HG02571 (cell line): ENCODE measurements at regions not wholly inside any gene's neighbourhood (a gene's known extent, or its start where the extent isn't known, plus 50 kb on each side); places are given as distances from the start of the nearest gene placed in this dataset.
A peak's percentile ranks its signal among the peaks of the same experiment; 100 is the strongest.
"Not testable (repeated sequence)": the region's sequence is repeated elsewhere in the genome, so short reads cannot be mapped to it uniquely, and the experiment has no call there.

Experiments used
- ATAC-seq: cut with Tn5 transposase; IDR thresholded peaks from one replicate; pipeline ENCODE4 v1.9.1; 2021; ENCODE audit warnings: mild to moderate bottlenecking, moderate library complexity; ENCODE audit not compliant: unreplicated experiment

DNA sequence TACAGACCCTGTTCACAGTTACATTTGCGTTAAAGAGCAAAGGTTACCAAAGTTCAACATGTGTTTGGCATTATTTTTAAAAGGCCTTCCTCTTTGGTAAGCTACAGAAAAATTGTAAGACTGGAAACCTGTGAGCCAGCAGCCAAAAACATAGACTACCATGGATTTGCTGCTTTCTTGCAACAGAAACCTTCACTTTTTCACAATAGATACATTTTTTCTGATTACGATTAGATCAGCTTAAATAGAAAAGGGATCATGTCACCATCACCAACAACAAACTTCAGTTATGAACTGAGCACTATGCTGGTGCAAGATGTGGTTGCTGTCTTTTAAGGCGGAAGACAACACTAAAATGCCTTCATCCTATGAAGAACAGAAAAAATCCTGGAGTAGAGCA lies 112.3 kb upstream of the MARCKS start:
- no peak for ATAC-seq

DNA sequence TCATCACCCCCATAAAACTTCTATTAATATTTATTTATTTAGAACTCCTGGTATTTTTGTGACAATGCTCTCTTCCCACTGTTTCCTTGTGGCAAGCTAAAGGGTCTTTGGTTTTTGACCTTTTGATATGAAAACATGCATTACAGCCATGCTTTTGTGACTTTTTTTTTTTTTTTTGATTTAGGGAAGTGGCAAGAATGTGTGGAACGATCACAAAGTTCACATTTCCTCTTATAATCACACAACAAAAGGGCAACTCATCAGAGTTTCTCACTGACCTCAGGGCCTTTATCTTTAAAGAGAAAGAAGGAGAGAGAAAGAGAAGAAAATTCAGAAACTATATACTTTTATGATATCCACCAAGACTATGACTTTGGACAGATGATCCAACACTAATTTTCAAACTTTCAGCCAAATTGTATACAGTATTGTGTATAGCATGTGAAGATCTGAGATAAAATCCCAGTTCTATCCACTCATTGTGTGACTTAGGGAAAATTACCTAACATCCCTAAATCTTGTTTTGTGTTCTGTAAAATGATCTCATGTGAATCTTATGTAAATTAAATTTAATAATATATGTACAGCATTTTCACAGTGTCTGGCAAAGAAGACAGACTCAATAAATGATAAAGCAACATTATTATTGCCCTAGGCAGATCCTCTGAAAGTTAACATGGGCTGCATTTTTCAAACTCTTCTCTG lies 106.8 kb upstream of the MARCKS start:
- no peak for ATAC-seq

DNA sequence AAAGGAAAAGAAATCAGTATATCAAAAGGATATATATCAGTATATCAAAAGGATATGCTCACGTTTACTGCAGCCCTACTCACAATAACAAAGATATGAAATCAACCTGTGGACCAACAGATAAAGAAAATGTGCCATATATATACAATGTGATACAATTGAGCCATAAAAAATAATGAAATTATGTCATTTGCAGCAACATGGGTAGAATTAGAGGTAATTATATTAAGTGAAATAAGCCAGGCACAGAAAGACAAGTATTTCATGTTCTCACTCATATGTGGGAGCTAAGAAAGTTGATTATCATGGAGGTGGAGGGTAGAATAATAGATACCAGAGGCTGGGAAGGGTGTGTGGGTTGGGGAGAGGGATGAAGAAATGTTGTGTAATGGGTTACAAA lies 102.9 kb upstream of the MARCKS start:
- no peak for ATAC-seq

DNA sequence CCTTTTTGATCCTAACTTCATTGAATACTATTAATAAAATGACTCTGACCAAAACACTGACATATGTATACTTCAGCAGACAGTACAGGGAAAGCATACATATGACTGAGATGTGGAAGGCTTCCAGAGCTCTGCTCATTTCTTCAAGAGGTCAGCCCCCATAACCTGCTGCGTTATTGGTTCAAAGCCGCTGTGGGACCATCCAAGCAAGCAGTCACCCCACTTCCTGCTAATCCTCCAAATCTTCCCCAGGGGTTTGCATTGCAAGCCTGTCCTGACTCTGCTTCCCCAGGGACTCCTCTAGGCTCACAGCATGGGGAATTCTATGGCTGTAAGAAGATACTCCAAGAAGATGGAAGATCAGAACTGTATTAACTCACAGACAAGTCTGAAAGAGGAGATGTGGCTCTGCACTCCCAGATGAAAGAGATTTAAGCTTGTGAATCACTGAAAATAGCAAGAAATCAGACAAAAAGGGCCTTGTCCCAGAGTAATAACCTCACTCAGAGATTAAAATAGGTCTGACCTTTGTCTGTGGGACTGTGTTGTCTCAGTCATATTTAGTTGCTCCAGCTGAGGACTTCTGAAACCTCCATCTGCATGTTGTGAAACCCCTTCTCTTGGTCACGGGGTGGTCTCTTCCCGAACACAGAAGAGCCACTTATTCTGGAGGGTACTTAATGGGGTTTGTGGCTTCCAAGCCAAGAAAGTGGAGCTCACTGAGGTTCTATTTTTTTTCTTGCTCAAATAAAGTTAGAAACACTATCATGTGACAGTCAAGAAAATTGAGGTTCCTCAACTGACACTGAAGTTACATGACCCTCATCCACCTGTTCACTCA lies 101.5 kb upstream of the MARCKS start:
- peak; percentile 87 for ATAC-seq

DNA sequence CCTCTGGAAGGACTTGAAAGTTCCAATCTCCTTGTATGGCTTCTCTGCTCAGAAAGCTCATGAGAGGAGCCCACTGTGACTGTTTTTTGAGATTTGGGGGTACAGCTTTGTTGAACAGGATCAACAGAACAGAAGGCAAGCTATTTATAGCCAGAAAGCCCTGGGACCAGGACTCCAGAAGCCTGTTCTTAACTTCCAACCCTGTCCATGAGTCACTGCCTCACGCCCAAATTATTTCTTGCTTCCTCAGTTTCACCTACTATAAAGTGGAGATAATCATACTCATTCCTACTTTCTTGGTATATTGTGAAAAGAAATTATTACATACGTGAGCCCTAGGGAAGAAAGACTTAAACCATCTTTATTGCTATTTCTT lies 100.9 kb upstream of the MARCKS start:
- no peak for ATAC-seq

DNA sequence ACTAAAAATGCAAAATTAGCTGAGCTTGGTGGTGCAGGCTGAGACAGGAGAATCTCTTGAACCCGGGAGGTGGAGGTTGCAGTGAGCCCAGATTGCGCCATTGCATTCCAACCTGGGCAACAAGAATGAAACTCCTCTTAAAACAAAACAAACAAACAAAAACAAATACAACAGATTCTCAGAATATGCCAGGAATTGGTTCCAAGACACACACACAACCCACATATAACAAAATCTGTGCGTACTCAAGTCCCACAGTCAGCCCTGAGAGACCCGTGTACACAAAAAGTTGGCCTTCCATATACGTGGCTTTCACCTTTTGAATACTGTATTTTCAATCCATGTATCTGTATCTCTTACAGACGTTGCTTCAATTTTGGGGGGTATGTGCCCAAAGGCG lies 98.9 kb upstream of the MARCKS start:
- ATAC-seq: no peak

DNA sequence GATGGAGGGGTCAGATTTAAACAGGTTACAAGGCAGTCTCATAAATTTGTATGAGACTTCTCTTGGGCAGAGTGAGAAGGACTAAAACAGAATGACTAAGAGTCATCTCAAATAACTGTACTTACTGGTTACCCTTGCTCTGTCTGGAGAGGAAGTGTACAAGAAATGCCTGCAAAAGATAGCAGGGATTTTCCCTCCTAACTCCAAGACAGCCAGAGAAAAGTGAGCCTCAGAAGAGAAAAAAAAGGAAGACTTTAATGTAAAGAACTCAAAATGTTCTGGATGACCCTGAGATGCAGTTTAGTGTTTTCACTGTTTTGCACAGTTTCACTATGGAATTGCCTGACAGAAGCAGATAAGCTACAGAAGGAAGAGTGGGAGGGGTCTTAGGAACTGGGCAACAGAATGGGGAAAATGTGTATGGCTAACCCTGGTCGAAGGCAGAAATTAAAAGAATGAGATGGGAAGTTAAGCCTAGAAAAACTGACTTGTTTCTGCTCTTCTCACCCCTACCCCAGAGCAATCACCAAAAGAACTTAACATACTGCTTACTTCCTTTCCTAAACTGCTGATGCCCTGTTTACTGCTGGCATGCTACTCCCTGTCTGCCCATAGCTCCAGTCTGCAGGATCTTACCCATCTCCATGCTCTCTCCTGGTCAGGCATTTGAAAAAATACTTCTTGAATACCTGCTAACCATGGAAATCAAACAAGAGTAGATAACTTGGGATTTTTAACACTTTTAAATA lies 98.1 kb upstream of the MARCKS start:
- no peak for ATAC-seq

DNA sequence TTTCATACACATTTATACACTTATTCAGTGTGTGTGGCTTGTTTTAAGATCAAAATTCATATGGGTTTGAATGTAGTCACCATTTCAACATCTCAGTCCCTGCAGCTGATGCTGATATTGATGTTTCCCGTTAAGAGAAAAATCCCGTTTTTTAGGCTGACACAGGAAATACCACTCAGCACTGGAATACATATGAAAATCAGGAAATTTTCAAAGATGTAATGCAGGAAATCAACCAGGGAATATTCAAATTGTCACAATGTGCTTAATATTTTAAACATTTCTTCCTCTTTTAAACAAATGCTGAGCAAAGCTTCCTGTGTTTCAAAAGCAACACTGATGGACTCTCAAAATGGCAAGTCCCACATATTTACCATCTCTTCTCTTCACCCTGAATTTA lies 94.5 kb upstream of the MARCKS start:
- no peak for ATAC-seq

DNA sequence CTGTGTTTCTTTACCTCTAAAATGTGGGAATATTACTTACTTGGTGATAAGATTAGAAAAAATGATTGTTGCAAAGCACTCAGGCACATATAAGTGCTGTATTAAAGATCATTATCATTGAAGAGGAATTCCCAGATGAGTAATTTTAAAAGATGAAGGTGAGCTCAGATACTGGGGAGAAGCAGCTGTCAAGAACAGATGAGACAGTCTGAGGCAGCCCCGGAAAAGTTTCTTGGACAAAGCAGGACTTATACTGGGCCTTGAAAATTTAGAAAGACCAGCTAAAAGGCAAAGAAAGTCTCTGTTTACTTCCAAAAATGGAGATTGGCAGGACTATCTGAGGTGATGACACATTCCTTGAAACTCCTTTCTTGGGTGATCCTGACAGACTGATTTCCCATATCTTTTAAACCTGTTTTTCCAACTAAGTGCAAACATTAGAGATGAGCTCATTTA lies 93.8 kb upstream of the MARCKS start:
- ATAC-seq: no peak

DNA sequence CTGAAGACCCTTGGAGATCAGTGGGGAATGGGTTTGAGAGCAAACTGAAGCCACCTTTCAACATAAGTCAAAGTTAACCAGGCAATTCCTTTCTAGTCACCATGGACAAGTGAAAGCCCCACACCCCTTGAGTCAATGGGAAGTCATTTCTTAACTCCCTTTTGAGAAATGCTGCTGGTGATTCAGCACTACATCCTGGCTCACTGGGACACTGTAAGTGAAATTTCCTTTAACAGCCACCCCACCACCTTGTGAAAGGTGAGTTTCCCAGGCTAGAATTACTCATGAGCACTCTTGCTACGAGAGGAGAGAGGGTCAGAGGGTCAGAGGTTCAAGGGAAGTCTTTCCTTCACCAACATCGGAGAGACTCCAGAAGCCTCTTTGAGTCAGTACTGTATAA lies 93.3 kb upstream of the MARCKS start:
- peak; percentile 63 for ATAC-seq

DNA sequence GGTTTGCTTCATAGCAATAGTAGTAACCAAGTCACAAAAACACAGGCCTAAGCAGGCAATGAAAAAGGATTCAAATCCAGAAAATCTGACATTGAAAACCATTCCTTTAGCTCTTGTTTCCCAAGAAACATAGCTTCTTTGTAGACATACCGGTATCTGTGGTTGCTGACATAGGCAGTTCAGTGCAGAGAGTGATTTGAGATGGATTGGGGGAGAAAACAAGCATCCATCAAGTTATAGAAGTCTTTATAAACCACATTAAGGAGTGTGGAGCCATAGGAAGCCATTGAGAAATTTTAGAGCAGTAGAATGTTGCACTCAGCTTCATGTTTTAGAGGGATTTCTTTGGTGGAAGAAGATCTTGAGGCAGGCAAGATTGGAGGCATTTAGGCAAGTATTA lies 91.2 kb upstream of the MARCKS start:
- no peak for ATAC-seq

DNA sequence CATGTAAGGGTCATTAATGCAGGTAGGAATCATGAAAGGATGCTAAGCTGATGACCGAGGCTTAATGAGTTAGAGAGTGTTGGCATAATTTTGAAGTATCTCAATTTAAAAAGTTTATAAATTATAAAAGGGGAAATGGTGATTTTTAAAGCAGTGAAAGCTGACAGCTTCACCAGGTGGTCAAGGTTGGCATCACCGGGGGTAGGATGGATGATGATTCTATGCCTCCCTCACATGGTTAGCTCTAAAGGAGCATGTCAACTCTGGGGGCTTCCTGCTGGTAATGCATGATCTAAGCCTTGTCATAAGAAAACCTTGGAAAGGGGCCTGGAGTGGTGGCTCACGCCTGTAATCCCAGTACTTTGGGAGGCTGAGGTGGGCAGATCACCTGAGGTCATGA lies 89.2 kb upstream of the MARCKS start:
- ATAC-seq: no peak

DNA sequence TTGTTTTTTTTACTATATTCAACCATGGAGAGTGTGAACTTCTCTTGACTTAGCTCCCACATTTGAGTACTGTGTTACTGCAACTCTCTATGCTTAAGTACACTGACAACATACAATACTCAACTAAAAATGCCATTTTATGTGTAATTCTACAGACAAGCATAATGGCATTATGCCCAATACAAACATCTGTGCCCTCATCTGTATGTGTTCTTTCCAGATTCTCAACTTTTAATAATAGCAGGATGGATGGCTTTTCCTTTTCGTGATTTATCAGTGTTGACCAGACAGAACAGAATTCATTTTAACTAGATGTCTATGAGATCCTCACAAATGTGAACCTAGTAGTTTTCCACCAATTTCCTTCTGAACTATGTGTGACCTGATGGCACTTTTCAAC lies 84.2 kb upstream of the MARCKS start:
- ATAC-seq: no peak

DNA sequence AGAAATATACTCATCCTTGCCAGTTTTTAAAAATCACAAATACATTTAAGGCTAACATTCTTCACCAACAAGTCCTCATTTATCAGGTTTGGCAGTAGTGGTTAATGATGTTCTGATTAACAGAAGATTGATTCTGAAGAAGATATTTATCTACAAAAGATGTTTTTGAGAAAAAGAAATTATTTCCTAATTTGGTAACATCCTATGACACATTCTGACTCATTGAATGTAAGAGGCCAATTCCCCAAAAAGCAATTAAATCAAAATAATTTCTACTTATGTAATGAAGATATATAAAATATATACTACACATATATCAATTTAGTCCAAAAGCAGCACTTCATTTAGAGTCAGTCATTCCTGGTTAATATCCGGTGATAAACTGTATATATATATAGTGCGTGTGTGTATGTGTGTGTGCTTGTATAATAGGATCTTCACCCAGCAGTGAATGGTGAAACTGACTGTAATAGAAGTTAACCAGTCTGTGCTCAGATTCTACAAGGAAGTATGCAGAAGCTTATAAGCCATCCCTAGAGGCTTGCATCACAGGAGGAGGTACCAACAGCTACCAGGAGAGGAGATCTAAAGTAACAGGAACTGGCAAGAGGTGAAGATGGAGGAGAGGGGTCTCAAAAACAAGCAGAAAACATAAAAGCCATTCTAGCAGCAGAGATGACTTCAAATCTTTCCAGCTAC lies 82.9 kb upstream of the MARCKS start:
- ATAC-seq: no peak

DNA sequence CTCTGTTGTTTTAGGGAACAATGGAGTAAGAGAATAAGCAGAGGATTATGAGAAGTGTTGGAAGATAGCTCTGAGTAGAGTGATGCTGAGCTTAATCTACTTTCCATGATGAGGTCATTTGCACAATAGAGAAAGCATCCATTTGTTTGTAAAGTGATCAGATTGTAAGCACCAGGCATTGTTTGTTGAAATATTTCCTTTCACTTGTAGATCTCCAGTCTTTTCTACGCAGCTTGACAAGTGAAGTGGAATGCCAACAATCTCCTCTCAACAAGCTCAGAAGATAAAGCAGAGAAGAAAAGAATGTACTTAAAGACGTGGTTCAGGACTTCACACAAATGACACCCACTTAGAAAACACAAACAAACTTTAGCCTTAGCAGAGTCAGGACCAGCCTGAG lies 80.1 kb upstream of the MARCKS start:
- no peak for ATAC-seq

DNA sequence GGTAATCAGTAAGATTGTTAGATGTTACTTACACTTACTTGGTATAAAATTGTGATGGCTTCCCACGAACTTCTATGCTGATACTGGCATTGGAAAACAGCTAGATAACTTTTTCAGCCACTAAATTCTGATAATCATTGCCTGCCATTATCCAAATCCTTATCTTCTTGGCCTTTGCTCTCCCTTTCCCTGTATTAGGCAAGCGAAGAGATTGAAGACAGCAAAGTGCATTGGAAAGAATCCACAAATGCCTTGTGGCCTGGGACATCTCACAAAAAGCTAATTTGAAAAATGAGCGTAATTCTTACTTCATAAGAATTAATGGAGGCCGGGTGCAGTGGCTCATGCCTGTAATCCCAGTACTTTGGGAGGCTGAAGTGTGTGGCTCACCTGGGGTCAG lies 79.5 kb upstream of the MARCKS start:
- ATAC-seq: no peak

DNA sequence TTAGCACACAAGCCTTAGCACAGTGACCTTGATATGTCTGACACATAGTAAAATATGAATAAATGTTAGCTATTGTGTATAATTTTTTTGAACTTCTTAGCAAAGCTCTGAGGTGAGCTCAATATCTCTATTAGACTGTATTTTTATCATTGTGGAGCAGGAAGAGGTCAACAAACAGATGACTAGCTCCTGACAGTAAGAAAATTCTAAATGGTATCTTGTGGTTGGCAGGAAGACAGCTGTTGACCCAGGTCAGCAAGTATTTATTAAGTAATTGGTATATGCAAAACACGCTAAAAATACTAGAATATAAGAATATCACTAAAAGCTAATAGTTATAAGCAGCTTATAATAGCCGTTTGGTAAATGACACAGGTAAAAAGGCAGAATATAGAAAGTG lies 77.5 kb upstream of the MARCKS start:
- no peak for ATAC-seq

DNA sequence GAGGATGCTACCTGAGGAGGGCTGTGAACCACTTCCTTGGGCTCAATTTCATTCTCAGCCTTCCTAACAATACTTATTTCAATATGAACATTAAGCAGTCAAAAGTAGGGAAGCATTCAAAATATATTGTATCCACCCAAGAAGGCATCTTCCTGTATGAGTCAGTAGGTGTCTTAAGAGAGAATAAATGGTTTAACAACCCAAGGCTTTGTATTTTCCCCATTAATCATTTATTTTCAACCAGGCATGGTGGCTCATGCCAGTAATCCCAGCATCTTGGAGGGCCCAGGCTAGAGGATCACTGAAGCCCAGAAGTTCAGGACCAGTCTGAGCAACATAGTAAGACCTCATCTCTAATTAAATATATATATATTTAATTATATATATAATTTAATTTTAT lies 74.5 kb upstream of the MARCKS start:
- no peak for ATAC-seq

DNA sequence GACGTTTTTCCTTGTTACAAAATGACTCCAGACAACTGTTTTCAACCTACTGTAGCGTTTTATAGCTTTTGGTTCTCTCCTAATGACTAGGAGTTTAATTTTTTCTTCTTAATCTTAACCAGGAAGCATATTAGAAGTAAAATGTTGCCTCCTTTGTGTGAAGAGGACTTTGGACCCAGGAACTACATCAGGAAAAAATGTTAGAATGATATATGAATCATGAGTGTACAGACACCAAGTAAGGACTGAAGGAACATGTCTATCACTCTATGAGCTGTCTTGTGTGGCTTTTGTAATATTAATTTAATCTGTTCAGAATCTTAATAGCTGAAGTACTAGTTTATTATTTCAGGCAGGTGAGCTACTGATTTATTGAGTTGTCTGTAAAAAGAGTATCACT lies 71.0 kb upstream of the MARCKS start:
- ATAC-seq: no peak

DNA sequence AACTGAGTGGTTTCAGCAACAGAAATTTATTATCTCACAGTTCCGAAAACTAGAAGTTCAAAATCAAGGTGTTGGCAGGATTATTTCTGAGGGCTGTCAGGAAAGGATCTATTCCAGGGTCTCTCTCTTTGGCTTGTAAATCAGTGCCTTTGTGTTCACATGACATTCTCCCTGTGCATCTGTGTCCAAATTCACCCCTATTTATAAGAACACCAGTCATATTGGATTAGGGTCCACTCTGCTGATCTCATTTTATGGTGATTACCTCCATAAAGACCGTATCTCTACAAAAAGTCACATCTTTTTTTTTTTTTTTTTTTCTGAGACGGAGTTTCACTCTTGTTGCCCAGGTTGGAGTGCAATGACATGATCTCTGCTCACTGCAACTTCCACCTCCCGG lies 68.6 kb upstream of the MARCKS start:
- ATAC-seq: no peak

DNA sequence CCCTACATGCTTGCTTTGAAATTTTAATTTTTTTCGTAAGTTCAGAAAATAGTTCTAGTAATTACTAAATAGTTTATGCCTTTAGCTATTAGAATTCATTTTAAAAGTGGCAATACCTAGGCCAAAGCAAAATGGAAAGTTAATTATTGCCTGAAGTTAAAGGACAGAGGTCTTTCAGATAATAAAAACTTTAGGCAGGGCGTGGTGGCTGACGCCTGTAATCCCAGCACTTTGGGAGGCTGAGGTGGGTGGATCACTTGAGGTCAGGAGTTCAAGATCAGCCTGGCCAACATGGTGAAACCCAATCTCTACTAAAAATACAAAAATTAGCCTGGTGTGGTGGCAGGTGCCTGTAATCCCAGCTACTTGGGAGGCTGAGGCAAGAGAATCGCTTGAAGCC lies 65.9 kb upstream of the MARCKS start:
- ATAC-seq: not testable (repeated sequence)
